ENCODE measurements at regions not wholly inside any gene's neighbourhood (a gene's known extent, or its start where the extent isn't known, plus 50 kb on each side); places are given as distances from the start of the nearest gene placed in this dataset.

GRCh38 chr1:240672132-240672811 is 60.3 kb upstream of the GREM2 start:
- no peak for TF ChIP-seq CTCF (conservative IDR thresholded peaks at IDR 0.05; ENCODE audit: low read depth, low read length)
- no peak for TF ChIP-seq EZH2 (IDR thresholded peaks at IDR 0.05; ENCODE audit: borderline replicate concordance, low read depth, low read length, poor library complexity, severe bottlenecking)

Data from A673 (cell line).